Duodenal mucosa (tissue), 2 donors: ENCODE measurements at regions not wholly inside any gene's neighbourhood (a gene's known extent, or its start where the extent isn't known, plus 50 kb on each side); places are given as distances from the start of the nearest gene placed in this dataset.

Source experiments
- H3K27ac ChIP-seq: one replicate; pipeline ENCODE4 v1.7.0; 2013; ENCODE audit warnings: low read depth, low read length
- H3K27me3 ChIP-seq, 2 donors: one replicate each; pipeline ENCODE4 v1.7.0; 2013; ENCODE audit warnings: low read length in 2 of 2, control low read depth in 1 of 2; ENCODE audit not compliant: insufficient read depth in 2 of 2, control insufficient read depth in 1 of 2
- H3K36me3 ChIP-seq, 2 donors: one replicate each; pipeline ENCODE4 v1.7.0; 2013; ENCODE audit warnings: low read length in 2 of 2, control low read depth in 1 of 2; ENCODE audit not compliant: insufficient read depth in 2 of 2, control insufficient read depth in 1 of 2
- H3K4me1 ChIP-seq, 2 donors: one replicate each; pipeline ENCODE4 v1.7.0; 2013; ENCODE audit warnings: low read length in 2 of 2, control low read depth in 1 of 2; ENCODE audit not compliant: insufficient read depth in 2 of 2, control insufficient read depth in 1 of 2
- H3K4me3 ChIP-seq, 2 donors: one replicate each; pipeline ENCODE4 v1.7.0; 2013; ENCODE audit warnings: low read length in 2 of 2, low read depth in 1 of 2
- H3K9ac ChIP-seq, 2 donors: one replicate each; pipeline ENCODE4 v1.7.0; 2013; ENCODE audit warnings: low read length in 2 of 2, low read depth in 1 of 2
- H3K9me3 ChIP-seq, 2 donors: one replicate each; pipeline ENCODE4 v1.7.0; 2013; ENCODE audit warnings: low read length in 2 of 2, control low read depth in 1 of 2; ENCODE audit not compliant: control insufficient read depth in 1 of 2

GRCh38 chr5:3778000-3778550 lies 182.4 kb downstream of the IRX1 start:
- Histone ChIP-seq H3K36me3 (no peaks in the 10 kb centered on the region), H3K27ac (no peak overlapping the region), H3K27me3 (no peaks in the 10 kb centered on the region), H3K4me3 (no peak overlapping the region), H3K9me3 (no peaks in the 10 kb centered on the region), H3K4me1 (no peaks in the 10 kb centered on the region), H3K9ac (no peak overlapping the region)

GRCh38 chr5:3778945-3779344 lies 183.3 kb downstream of the IRX1 start:
- Histone ChIP-seq H3K27me3 (no peaks in the 10 kb centered on the region), H3K4me1 (no peaks in the 10 kb centered on the region), H3K9me3 (no peaks in the 10 kb centered on the region), H3K4me3 (no peak overlapping the region), H3K27ac (no peak overlapping the region), H3K36me3 (no peaks in the 10 kb centered on the region), H3K9ac (no peak overlapping the region)

GRCh38 chr5:3780278-3780677 lies 184.6 kb downstream of the IRX1 start:
- H3K9me3 ChIP-seq = peaks cover 0 to 3% of the 10 kb centered on the region in 2 donors
- no peak overlapping the region for H3K9ac ChIP-seq
- H3K36me3 ChIP-seq = no peaks in the 10 kb centered on the region
- H3K27ac ChIP-seq = no peak overlapping the region
- H3K4me3 ChIP-seq = no peak overlapping the region
- H3K4me1 ChIP-seq = no peaks in the 10 kb centered on the region
- H3K27me3 ChIP-seq = no peaks in the 10 kb centered on the region

- H3K27ac ChIP-seq = no peak overlapping the region
- no peak overlapping the region for H3K9ac ChIP-seq
- H3K27me3 ChIP-seq = no peaks in the 10 kb centered on the region
- no peaks in the 10 kb centered on the region for H3K4me1 ChIP-seq
- H3K9me3 ChIP-seq = peaks cover 0 to 3% of the 10 kb centered on the region in 2 donors
- no peaks in the 10 kb centered on the region for H3K36me3 ChIP-seq
- H3K4me3 ChIP-seq = no peak overlapping the region
These were observed 185.3 kb downstream of the IRX1 start for GRCh38 chr5:3780907-3781306.

GRCh38 chr5:3784854-3785253 lies 189.2 kb downstream of the IRX1 start:
- Histone ChIP-seq H3K4me3 (no peak overlapping the region), H3K27ac (no peak overlapping the region), H3K9me3 (peaks cover 0 to 3% of the 10 kb centered on the region in 2 donors), H3K4me1 (no peaks in the 10 kb centered on the region), H3K27me3 (no peaks in the 10 kb centered on the region), H3K9ac (no peak overlapping the region), H3K36me3 (no peaks in the 10 kb centered on the region)

GRCh38 chr5:3786165-3786564 lies 190.5 kb downstream of the IRX1 start:
- H3K36me3 ChIP-seq = no peaks in the 10 kb centered on the region
- H3K27me3 ChIP-seq = no peaks in the 10 kb centered on the region
- H3K9ac ChIP-seq = no peak overlapping the region
- H3K27ac ChIP-seq = no peak overlapping the region
- H3K9me3 ChIP-seq = peaks cover 0 to 3% of the 10 kb centered on the region in 2 donors
- no peaks in the 10 kb centered on the region for H3K4me1 ChIP-seq
- H3K4me3 ChIP-seq = no peak overlapping the region

- Histone ChIP-seq H3K27me3 (no peaks in the 10 kb centered on the region), H3K4me1 (no peaks in the 10 kb centered on the region), H3K9me3 (peaks cover 0 to 3% of the 10 kb centered on the region in 2 donors), H3K27ac (no peak overlapping the region), H3K36me3 (no peaks in the 10 kb centered on the region), H3K4me3 (no peak overlapping the region), H3K9ac (no peak overlapping the region)
These were observed 191.3 kb downstream of the IRX1 start for GRCh38 chr5:3786891-3787430.

GRCh38 chr5:3787604-3788003 lies 192.0 kb downstream of the IRX1 start:
- Histone ChIP-seq H3K36me3 (no peaks in the 10 kb centered on the region), H3K9ac (no peak overlapping the region), H3K4me1 (no peaks in the 10 kb centered on the region), H3K27ac (no peak overlapping the region), H3K27me3 (no peaks in the 10 kb centered on the region), H3K4me3 (no peak overlapping the region), H3K9me3 (peaks cover 0 to 3% of the 10 kb centered on the region in 2 donors)

GRCh38 chr5:3789519-3790193 lies 194.0 kb downstream of the IRX1 start:
- peaks cover 0 to 3% of the 10 kb centered on the region in 2 donors for H3K9me3 ChIP-seq
- H3K9ac ChIP-seq = no peak overlapping the region
- H3K27me3 ChIP-seq = no peaks in the 10 kb centered on the region
- no peak overlapping the region for H3K4me3 ChIP-seq
- no peaks in the 10 kb centered on the region for H3K36me3 ChIP-seq
- H3K4me1 ChIP-seq = no peaks in the 10 kb centered on the region
- H3K27ac ChIP-seq = no peak overlapping the region

GRCh38 chr5:3793162-3793561 lies 197.5 kb downstream of the IRX1 start:
- Histone ChIP-seq H3K4me3 (no peak overlapping the region), H3K27me3 (no peaks in the 10 kb centered on the region), H3K9ac (no peak overlapping the region), H3K4me1 (no peaks in the 10 kb centered on the region), H3K9me3 (no peaks in the 10 kb centered on the region), H3K36me3 (no peaks in the 10 kb centered on the region), H3K27ac (no peak overlapping the region)
